GM18517 (cell line): ENCODE measurements at regions not wholly inside any gene's neighbourhood (a gene's known extent, or its start where the extent isn't known, plus 50 kb on each side); places are given as distances from the start of the nearest gene placed in this dataset.

ENCODE experiments used
- ATAC-seq: cut with Tn5 transposase; IDR thresholded peaks from one replicate; pipeline ENCODE4 v1.9.1; 2021; ENCODE audit warnings: mild to moderate bottlenecking, moderate library complexity; ENCODE audit not compliant: unreplicated experiment

DNA sequence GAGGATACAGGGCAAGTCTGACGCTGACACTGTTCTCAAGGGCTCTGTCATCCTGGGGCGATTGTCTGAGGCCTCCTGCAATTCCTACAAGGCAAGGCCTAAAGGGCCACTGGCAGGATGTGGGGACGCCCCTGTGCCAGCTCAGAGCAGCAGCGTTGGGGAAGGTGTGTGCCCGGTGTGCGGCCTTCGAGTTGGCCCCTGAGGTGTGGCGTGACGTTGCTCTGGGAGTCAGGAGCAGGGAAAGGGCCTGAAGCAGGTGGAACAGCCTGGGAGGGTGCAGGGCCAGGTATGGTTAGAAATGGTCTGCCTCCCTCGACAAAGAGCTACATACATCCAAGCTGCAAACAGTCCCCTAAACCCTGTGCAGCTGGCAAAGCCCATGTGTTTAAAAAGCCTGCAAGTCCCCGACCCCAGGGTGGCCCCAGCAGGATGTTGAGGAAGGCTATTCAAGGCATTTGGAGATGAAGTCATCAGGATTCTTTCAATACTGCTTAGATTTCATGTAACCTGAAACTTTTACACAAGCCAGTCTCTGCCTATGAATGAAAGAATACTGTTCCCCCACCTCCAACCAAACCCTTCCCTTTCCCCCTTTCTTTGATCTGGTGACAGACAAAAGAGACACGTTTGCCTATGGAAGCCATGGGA is 142.5 kb upstream of the TNS3 start:
- ATAC-seq: no peak

GRCh38 chr7:47722126-47722525 is 140.2 kb upstream of the TNS3 start:
- ATAC-seq: no peak

GRCh38 chr7:47721670-47722069 is 139.8 kb upstream of the TNS3 start:
- no peak for ATAC-seq

GRCh38 chr7:47720907-47721244 is 139.0 kb upstream of the TNS3 start:
- no peak for ATAC-seq

DNA sequence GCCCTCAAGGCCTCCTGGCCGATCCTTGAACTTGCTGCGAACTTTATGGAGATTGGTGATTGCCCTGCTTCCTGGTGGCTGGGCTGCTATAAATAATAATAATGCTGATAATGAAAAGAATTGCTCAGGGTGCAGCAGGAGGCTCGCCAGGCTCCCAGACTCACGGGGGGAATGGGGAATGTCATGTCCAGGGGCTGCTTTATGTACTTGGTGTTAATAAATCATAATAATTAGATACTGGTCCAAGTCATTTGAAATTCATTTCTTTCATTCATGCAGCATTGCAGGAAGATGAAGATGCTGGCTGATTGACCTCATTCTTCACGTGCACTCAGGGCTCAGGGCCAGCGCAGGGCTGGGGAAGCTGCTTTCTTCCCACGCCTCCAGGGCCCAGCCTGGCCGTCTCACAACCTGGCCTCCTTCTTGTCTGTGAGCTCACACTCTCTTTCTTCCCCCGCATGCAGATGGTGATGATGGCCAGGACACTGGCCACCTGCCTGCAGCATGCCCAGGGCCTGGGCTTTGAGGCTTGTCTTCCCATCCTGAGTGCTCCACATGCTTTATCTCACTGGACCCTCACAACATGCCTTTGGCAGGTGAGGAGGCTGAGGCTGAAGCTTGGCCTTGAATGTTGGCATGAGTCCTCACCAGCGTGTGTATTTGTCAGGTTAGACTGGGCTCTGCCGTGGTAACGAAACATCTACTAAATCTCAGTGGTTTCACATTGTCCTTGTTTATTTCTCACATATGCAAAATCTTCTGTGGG is 138.4 kb upstream of the TNS3 start:
- ATAC-seq: peak; percentile 72

- ATAC-seq: no peak
Observed at GRCh38 chr7:47719675-47720074, 137.8 kb upstream of the TNS3 start.

- peak; percentile 21 for ATAC-seq
Observed at GRCh38 chr7:47715631-47716068, 133.7 kb upstream of the TNS3 start.

GRCh38 chr7:47714669-47715607 is 133.0 kb upstream of the TNS3 start:
- ATAC-seq: peak; percentile 97

GRCh38 chr7:47713595-47713994 is 131.7 kb upstream of the TNS3 start:
- ATAC-seq: no peak

GRCh38 chr7:47712416-47712815 is 130.5 kb upstream of the TNS3 start:
- no peak for ATAC-seq

GRCh38 chr7:47711776-47712175 is 129.9 kb upstream of the TNS3 start:
- no peak for ATAC-seq

DNA sequence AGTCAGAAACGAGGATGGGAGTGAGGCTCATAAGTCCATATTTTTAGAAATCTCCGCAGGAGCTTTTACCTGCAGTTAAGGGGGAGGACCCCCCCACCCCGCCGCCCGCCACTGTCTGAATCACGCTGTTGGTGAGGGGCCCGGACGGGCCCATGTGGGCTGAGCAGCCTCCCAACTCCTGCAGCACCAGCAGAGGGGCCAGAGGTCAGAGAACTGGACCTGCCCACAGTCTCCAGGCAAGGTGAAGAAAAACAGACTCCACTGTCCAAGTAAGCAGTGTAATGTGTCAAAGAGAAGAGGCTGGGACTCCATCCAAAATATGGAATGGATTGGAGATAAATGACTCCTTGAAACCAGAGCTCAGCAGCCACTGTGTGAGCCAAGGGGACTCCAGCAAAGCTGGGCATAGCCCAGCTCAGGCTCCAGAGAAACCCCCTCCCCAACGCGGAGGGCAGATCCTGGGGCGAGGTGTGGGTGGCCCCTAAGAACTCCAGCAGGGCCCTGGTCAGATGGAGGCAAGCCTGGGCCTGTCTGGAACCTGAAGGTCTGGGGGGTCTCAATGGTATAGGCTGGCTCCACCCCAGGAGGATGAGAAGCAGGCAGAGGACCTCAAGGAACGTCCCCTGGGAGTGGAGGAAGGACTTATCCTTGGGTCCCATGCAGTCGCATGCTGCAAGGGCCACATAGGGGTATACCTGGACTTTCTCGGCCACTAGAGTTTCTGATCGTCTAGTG is 128.5 kb upstream of the TNS3 start:
- ATAC-seq: no peak

DNA sequence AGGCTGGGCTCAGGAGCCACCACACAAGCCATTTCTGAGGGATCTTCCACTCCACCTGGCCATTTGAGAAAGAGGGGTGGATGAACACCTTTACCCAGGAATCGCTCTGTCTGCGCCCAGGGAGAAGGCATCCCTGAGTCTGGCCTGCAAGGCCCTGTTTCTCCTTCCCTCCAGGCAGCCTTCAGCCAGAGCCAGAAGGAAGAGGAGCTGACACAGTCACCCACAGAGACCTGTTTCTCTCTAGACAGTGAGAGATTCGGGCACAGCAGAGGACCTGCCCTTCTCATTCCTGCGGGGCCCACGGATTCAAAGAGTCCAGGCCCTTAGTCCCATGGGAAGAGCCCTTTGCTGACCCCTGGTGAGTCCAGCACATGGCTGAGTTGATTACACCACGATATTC is 127.5 kb upstream of the TNS3 start:
- ATAC-seq: no peak

- no peak for ATAC-seq
Observed at GRCh38 chr7:47709051-47709450, 127.1 kb upstream of the TNS3 start.

- no peak for ATAC-seq
Observed at GRCh38 chr7:47707583-47707982, 125.7 kb upstream of the TNS3 start.

- ATAC-seq: no peak
Observed at GRCh38 chr7:47704936-47705335, 123.0 kb upstream of the TNS3 start.

- ATAC-seq: no peak
Observed at GRCh38 chr7:47702080-47702479, 120.2 kb upstream of the TNS3 start.

GRCh38 chr7:47698386-47698785 is 116.5 kb upstream of the TNS3 start:
- ATAC-seq: no peak

- no peak for ATAC-seq
Observed at GRCh38 chr7:47697543-47697942, 115.6 kb upstream of the TNS3 start.

GRCh38 chr7:47696152-47696710 is 114.3 kb upstream of the TNS3 start:
- ATAC-seq: no peak

GRCh38 chr7:47693216-47693615 is 111.3 kb upstream of the TNS3 start:
- ATAC-seq: no peak
